HG03108 (cell line): ENCODE measurements at regions not wholly inside any gene's neighbourhood (a gene's known extent, or its start where the extent isn't known, plus 50 kb on each side); places are given as distances from the start of the nearest gene placed in this dataset.

ENCODE experiments used
- ATAC-seq: cut with Tn5 transposase; IDR thresholded peaks from one replicate; pipeline ENCODE4 v1.9.1; 2021; ENCODE audit warnings: moderate library complexity; ENCODE audit not compliant: unreplicated experiment

DNA sequence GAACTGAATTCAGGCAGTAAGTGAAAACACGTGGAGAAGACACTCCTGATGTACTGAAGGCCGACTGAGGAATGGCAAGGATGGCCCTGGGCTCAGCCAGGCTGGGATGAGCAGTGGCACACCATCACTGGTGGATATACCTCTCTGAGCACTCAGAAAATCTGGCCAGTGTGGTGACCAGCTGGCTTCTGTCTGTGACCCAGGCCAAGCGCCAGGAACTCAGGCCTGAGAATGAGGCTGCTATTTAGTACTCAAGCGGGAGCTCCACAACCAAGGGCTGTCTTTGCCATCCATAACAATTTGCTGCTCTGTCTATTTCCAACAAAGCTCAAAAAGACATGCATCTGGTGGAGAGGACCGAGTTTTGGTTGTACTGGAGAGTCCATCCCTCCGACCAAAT, 586.3 kb downstream of the BCL11B start:
- no peak for ATAC-seq

DNA sequence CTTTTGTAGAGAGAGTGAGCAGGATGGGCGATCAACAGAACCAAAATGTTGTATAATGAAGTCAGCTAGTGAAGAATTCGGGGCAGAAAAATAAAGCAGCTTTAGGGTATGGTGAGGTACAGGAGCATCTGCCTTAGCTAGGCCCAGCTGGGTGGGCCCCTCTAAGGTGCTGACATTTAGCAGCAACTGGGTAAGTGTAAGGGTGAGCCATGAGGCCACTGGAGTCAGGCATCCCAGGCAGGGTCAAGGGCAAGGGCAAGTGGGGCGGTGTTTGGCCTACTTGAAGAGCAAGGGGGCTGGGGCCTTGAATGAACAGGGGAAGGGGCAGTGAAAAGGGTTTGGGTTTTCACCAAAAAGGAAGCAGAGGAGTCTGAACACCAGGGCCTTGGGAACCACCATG, 583.6 kb downstream of the BCL11B start:
- ATAC-seq, result no peak

DNA sequence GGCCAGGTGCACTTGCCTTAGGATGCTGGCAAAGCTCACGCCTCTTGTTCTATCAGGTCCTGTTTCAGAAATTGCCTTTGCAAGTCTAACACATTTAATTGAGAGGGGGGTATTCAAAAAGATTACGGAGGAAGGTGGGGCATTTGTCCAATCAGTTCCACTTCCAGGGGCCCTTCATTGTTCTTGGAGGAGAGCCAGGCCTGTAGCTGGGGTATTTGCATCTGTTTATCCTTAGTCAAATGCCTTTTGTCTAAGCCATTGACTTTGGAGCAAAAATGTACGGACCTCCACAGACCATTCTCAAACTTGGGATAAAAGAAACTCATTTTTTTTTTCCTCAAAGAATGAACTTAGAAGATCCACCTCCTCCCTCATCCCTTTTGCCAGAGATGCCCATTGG, 582.0 kb downstream of the BCL11B start:
- ATAC-seq, result no peak

DNA sequence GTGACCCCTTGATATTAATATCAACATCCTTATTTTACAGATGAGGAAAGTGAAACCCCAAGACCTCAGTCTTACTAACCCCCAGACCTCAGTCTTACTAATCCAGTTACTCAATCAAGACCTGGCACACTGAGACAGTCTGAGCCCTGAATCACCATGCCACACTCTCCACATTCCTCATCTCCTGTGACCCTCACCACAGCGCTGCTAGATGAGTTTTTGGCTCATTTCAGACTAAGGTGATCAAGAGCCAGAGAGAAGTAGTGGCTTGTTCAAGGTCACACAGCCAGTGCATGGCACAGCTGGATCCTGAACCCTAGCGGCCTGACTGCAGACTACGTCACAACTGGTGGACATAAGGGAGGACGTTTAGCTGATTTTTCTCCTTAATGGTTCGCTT, 579.2 kb downstream of the BCL11B start:
- no peak for ATAC-seq

DNA sequence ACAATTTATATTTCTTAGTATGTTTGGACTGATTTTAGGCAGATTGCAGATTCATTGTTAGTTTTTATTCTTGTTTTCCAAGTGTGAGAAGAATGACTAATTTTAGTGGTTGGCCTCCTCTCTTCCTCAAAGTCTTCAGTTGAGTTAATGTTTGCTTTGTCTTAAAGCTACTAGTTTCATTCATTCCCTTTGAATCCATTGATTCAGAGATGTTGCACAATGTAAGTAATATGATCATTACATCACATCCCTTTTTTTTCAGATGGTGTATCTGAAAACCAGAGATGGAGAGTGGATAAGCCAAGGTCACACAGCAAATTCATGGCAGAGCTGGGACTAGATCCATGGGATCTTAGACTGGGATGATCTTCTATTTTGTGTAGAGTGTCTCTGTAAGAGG, 577.5 kb downstream of the BCL11B start:
- no peak for ATAC-seq

DNA sequence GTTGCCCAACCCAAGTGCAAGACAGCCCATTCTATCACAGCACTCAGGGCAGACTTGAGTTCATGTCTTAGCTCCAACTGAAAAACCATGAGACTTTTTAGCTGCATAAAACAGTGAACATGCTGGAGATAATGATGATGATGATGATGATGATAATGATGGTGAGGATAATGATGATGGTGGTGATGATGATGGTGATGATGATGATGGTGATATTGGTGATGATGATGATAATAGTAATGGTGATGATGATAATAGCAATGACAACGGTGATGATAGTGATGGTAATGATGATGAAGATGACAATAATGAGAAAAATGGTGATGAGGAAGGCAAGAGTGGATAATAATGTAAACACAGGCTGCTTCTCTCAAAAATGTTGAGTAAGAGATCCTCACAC, 576.2 kb downstream of the BCL11B start:
- no peak for ATAC-seq

DNA sequence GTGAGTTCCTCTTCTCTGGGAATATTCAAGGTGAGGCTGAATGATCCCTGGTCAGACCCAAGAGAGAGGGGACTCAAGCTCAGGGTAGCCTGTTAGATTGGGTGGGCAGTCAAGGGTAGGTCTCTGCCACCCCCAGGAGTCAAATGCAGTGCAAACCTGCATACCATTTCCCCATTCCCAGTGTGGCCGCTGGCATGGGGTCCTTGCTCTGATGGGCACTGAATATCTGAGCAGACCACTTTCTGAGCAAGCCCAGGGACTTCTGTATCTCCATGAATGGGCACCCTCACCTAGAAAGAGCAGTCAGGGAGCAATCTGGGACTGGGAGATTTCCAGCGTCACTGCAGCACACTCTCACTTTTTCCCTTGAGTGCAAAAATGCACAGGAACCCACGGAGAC, 573.7 kb downstream of the BCL11B start:
- ATAC-seq, result no peak

DNA sequence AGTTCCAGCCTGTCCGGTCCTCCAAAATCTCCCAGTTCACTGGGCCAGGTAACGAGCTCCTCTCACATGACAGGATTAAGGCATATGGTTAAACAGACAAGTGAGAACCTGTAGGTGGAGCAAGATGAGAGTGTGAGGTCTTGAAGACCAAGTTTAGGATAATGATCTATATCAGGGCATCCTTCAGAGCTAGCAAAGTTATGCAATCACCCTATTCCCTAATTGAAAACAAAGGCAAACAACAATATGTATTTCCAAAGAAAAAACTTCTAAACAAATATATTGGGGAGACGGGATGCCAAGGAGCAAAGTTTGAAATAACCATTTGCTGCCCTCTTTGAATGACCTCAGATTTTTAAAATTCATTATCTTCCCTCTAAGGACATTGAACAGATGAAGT, 571.2 kb downstream of the BCL11B start:
- no peak for ATAC-seq

DNA sequence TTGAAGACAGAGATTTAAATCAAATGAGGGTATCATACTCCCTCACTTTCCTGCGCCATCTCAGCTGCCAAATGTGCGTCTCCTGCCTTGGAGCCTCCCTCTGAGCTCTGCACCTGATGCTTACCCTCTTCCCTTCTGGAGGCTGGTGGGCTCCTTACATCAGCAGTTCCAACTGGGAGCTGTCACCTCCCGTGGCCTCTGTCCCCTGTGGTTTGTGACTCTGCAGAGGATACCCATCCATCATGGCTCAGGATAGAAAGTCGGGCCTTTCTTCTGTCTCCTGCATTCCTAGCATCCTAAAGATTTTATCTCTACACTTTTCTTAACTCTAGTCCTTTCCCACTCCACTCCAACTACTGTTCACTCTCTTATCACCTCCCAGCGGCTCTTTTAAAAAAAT, 570.6 kb downstream of the BCL11B start:
- no peak for ATAC-seq

DNA sequence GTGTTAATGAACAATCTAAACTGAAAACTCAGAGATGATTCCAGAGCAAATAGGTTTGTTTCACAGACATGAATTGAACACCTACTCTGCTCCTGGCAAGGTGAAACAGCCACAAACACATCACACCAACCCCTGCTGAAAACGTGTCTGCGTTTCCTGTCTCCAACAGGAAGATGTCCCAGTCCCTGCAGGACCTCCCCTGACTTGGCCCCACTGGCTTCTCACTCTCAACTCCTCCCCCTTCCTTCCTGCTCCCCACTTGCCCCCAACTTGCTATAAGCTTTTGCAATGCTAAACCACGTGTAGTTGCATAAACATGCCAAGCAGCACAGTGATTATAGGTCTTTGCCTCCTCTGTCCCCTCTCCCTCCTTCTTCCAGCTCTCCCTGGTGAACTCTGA, 567.6 kb downstream of the BCL11B start:
- ATAC-seq, result no peak

DNA sequence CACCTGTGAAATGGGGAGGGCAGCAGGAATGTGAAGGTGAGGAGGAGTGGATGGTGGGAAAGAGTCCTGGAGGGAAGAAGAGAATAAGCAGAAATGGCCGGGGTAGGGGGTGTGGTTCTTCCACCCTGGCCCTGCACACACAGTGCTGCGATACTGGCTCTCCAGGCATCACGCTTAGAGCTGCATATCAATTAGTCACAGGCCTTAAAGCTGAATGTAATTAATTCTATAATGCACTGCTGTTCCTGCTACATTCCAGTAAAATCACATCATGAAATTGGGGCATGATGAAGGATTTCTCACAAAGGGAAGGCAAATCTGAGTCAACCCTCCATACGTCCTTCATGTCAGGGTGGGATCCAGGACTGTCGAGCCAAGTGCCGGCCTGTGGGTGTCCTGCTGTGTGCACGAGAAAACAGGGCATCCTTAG, 566.1 kb downstream of the BCL11B start:
- no peak for ATAC-seq

DNA sequence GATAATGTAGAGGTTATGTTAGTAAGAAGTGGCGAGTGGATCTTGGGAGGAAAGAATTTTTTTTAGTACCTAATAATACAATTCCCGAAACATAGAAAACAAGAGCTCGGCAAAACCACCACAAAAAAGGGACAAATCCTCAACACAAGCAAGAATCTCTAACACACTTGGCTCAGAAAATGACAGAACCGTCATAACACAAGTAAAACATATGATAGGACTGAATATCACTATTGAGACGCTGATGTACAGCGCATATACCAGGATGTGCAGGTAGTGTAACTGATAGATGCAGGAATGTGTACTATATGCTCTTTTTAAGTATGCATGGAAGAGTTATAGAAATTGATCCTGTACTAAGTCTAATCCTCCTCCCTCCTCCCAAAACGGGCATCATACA, 564.5 kb downstream of the BCL11B start:
- ATAC-seq, result no peak

DNA sequence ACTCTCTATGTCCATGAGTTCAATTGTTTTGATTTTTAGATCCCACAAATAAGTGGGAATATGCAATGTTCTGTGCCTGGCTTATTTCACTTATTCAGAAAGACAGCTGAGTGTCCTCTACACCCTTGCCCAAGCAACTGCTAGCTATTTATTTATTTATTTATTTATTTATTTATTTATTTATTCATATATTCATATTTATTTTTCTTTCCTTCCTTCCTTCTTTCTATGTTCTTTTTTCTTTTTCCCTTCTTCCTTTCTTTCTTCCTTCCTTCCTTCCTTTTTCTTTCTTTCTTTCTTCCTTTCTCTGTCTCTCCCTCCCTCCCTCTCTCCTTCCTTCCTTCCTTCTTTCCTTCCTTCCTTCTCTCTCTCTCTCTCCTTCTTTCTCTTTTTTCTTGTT, 563.4 kb downstream of the BCL11B start:
- ATAC-seq, result no peak

DNA sequence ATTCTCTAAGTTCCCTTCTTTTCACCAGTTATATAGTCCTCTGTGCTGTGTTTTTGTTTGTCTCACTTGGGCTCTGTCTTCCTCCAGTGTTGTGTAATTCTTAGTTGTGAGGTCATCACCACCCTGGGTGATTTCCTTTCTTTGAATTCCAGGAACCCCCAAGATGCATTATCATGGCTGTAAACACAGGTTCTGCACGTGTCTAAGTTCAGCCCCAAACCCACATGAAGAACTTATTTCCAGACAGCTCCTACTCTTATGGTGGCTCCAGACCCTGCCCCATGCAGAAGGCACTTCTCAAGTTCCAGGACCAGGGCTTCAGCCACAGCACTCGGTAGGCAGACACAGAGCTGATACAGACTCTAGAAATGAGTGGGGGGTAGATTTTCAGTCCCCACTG, 560.5 kb downstream of the BCL11B start:
- no peak for ATAC-seq

DNA sequence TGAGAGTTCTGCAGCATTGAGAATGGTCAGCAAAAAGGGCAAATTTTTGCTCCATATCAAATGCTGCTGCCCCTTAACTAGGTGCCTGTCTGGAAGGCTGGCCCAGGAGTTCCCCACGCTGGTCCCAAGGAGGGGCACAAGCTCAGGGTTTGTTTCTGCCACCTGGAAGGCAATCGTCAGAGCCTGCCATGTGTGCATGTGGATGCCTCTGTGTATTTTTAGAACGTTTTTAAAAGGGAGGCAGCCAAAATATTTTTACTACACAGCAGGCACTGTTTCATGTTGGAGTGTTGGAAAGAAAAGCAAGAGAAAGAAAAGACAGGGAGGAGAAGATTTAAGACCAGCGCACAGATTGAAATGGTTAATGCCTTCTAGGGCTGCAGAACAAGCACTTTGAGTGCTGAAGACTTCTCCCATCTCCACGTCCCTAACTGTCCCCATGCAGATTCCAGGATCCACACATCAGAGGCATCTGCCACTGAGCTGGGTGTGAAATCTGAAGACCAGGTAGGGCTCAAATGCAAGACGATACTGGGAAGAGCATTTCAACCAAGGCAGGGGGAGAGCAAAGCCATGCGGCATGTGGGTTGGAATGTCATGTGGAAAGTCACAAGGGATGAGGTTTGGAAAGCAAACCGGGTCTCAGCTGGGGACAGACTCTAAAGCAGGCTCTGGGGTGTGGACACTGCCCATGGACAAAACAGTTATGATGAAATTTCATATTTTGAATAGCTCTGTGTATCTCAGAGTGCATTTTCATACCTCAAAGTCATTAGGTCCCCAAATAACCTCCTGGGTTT, 557.2 kb downstream of the BCL11B start:
- no peak for ATAC-seq

DNA sequence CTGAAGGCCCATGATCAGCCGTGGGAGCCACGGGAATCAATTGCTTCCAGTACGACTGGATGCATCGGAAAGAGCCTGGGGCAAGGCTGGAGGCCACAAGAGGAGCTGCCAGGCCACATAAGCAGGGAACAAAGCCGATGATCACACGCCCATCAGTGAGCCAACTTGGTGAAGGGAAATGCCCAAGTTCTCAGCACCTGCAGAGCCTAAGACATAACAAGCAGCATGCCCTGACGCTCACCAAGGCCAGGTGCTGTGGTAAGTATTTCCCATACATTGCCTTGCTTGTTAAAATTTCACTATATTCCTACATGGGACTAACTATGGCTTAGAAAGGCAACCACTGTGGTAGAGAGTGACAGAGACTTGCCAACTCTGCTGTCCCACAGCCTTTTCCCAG, 555.9 kb downstream of the BCL11B start:
- ATAC-seq, result no peak

DNA sequence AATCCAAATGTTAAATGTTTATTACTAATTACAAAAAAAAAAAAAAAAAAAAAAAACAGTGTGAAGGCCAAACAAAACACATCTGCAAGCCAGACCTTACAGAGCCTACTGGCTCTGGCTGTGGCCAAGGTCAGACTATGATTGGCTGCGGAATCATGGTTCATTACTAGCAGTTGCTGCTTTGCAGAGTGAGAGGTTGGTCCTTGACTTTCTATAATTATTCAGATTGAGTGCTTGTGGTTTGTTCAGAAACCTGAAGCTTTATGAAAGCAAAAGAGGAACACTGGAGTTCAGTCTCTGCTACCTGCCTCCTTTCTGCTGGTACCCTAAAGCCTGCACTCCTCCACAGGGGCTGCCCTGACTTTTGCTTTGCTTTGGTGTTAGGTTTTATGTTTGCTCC, 550.9 kb downstream of the BCL11B start:
- no peak for ATAC-seq

DNA sequence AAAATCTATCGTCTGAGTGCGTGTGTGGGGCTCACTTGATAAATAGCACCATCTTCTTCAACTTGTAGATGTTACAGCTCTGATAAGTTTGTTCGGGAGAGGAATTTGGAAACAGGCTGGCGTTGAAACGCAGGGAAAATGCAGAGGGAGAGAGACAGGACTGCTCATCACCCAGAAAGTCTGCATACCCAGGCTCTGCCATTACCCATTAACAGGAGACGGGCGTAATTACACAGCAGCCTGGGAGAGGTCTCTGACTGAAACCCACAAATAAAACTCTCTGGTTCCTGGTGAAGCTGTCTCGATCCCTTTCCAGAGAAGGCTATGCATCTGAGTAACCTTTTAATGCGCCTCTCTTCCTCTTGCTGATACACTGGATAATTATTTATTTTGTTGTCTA, 547.3 kb downstream of the BCL11B start:
- ATAC-seq, result no peak

DNA sequence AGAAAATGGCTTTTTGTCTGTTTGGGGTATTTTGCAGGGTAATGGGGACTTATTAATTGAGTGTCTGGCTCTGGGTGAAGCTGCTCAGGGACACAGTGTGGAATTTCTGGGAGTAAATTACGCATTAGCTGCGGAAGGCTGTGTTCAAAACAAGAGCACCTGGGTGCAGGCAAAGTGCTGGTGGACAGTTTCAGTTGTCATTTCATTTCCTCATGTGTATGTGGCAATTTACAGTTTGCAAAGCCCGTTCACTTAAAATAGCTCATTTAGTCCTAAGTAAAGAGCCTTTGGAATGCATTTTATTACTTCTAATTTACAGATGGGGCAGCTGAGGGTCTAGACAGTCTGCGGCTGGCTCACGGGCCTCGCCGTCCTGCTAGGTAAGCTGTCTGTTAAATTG, 546.8 kb downstream of the BCL11B start:
- no peak for ATAC-seq

DNA sequence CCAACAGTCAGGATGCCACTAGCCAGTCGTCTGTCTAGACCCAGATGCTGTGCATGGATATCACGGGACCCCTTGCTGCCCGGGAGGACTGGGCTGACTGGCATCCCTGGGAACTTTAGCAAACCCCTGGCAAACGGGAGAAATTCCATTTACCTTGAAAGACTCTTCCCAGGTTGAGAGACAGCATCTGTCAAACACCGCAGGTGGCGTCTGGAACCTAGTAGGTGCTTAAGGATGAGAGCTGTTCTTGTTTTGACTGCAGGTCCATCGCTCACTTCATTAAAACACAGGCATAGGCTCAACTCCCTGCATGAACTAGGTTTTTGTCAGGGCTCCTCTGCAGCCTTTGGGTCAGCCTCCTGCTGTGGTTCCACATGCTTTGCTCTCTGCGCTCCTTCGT, 546.3 kb downstream of the BCL11B start:
- ATAC-seq, result no peak

DNA sequence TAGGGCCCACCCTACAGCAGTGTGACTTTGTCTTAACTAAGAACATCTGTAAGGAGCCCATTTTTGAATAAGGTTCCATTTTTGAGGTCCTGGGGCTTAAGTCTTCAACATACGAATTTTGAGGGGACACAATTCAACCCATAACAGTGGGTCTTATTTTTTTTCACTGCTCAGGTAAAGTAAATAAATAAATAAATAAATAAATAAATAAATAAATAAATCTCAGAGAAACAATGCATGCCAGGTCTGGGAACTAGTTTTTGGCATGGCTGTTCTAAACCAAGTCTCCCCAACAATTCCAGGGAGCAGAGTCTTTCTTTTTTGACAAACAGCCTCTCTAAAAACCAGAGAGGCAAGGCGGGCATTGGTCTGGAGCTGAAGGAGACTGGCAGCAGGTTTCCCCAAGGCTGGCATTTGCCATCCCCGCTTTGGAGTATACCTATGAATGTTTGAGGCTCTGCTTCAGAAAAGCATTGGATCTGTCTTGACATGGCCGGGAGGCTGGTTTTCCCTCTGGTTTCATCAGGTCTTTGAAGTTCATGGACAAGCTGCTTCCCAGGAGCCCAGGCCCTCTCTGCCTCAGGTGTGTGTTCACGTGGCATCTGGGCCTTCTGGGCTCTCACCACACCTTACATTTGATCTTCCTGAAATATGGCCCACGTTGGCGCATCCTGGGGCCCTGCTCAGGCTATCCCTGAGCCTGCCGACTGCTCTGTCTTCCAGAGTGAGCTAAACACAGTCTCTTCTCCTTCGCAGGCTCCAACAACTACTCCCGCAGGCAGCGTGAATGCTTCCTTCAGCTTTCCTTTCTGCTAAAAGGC, 545.2 kb downstream of the BCL11B start:
- no peak for ATAC-seq

DNA sequence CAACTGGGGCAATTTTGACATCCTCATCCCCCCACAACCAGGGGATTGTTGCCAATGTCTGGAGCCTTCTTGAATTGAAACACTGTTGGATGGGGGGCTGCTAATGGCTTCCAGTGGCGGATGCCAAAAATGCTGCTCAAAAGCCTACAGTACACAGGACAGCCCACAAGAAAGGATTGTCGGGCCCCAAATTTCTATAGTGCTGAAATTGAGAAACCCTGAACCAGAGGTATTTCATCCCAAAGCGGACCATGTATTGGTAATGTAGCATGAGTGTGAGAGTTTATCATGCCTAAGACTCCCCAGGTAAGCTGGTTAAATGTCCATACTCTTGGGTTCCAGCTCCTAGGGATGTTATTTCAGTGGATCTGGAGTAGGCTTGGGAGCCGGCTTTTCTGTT, 544.0 kb downstream of the BCL11B start:
- no peak for ATAC-seq
